Panc1 (cell line): ENCODE measurements at regions not wholly inside any gene's neighbourhood (a gene's known extent, or its start where the extent isn't known, plus 50 kb on each side); places are given as distances from the start of the nearest gene placed in this dataset.

Experiments
- CTCF ChIP-seq: fragments of 450-650 bp; IDR thresholded peaks from 2 replicates; pipeline ENCODE4 v1.5.1; 2017; ENCODE audit warnings: mild to moderate bottlenecking
- POLR2AphosphoS5 ChIP-seq: IDR thresholded peaks from 2 replicates; pipeline ENCODE4 v1.6.1; 2012; ENCODE audit warnings: mild to moderate bottlenecking, low read depth, low read length, moderate library complexity
- REST ChIP-seq, 2 experiments: IDR thresholded peaks; 2 replicates each; pipeline ENCODE4 v1.6.1; 2011 to 2012; ENCODE audit warnings: low read depth in 2 of 2, control low read depth in 1 of 2, low read length in 1 of 2, mild to moderate bottlenecking in 1 of 2, moderate library complexity in 1 of 2; ENCODE audit not compliant: insufficient read depth in 1 of 2
- TCF7L2 ChIP-seq: IDR thresholded peaks from 2 replicates; pipeline ENCODE4 v1.6.1; 2011; ENCODE audit warnings: mild to moderate bottlenecking, low read depth, low read length, inconsistent platforms

- TF ChIP-seq CTCF = no peak
- no peak for TF ChIP-seq REST (IDR thresholded peaks at IDR 0.05; ENCODE audit: insufficient read depth in 1 of 2, low read depth in 2 of 2, low read length in 1 of 2)
- TF ChIP-seq POLR2AphosphoS5 = no peak
- TF ChIP-seq TCF7L2 = no peak
Measured at GRCh38 chr2:120575966-120576365, 159.7 kb upstream of the GLI2 start.
